ENCODE measurements at regions not wholly inside any gene's neighbourhood (a gene's known extent, or its start where the extent isn't known, plus 50 kb on each side); places are given as distances from the start of the nearest gene placed in this dataset.

GRCh38 chrX:65902011-65902410 is 137.9 kb downstream of the VSIG4 start:
- TF ChIP-seq POLR2A (IDR thresholded peaks at IDR 0.05; ENCODE audit: low read length) (no peak), GATA1 (IDR thresholded peaks at IDR 0.05; ENCODE audit: low read depth, low read length) (no peak)
